A549 (cell line): ENCODE measurements at regions not wholly inside any gene's neighbourhood (a gene's known extent, or its start where the extent isn't known, plus 50 kb on each side); places are given as distances from the start of the nearest gene placed in this dataset.

ENCODE experiments used
- ATAC-seq, 2 experiments: fragments of 200-7000 bp in 1 of 2; fragments of >200 bp in 1 of 2; cut with Nextera tagmentation in 1 of 2; cut with Tn5 transposase in 1 of 2; 3 replicates each; pipeline versions ENCODE4 v1.8.0 to v1.9.1; 2018 to 2020; ENCODE audit warnings: mild to moderate bottlenecking in 1 of 2, moderate library complexity in 1 of 2
- CTCF ChIA-PET: fragments of 300-600 bp; sonication (Branson Sonifier 250); formaldehyde crosslinking; extraction: SDS; loops from one replicate; lab custom pipeline; 2021; ENCODE audit warnings: antibody characterized with exemption, inconsistent platforms; lab: Yijun Ruan, JAX
- POLR2A ChIA-PET: fragments of 350-600 bp; formaldehyde crosslinking; extraction: SDS; loops from one replicate; lab custom pipeline; 2021; ENCODE audit warnings: antibody characterized with exemption, inconsistent platforms; lab: Yijun Ruan, JAX
- DNase-seq, 2 experiments: peaks; one replicate each; pipeline versions ENCODE4 v3.0.0 to v3.0.0-alpha.2; 2011 to 2016; ENCODE audit warnings: low read depth in 1 of 2, low spot score in 1 of 2
- FAIRE-seq: peaks from 2 replicates; lab custom pipeline; 2011; peaks lifted over from hg19 to GRCh38; lab: Jason Lieb, UNC
- H3K27ac ChIP-seq, 2 experiments: fragments of >200 bp; sonication (Bioruptor Twin); formaldehyde crosslinking; 3 replicates each; pipeline ENCODE4 v1.5.1; 2016 to 2017
- H3K4me1 ChIP-seq: fragments of >200 bp; sonication (Bioruptor Twin); formaldehyde crosslinking; 3 replicates; pipeline ENCODE4 v1.6.1; 2016
- H3K4me2 ChIP-seq: fragments of >200 bp; sonication (Bioruptor Twin); formaldehyde crosslinking; 3 replicates; pipeline ENCODE4 v1.6.1; 2016
- H3K4me3 ChIP-seq: fragments of >200 bp; sonication (Bioruptor Twin); formaldehyde crosslinking; 3 replicates; pipeline ENCODE4 v1.5.1; 2016
- H3K9me3 ChIP-seq: fragments of >200 bp; sonication (Bioruptor Twin); formaldehyde crosslinking; 3 replicates; pipeline ENCODE4 v1.6.1; 2016
- BHLHE40 ChIP-seq: IDR thresholded peaks from 2 replicates; pipeline ENCODE4 v1.6.1; 2012; ENCODE audit warnings: low read depth, low read length, inconsistent platforms
- CBX2 ChIP-seq: fragments of 200-600 bp; sonication (generic); IDR thresholded peaks from 2 replicates; pipeline ENCODE4 v1.6.1; 2016; ENCODE audit warnings: low read depth, mild to moderate bottlenecking, borderline replicate concordance
- CBX8 ChIP-seq: fragments of 200-600 bp; sonication (generic); IDR thresholded peaks from 2 replicates; pipeline ENCODE4 v1.6.1; 2016
- CHD4 ChIP-seq: fragments of 200-600 bp; sonication (generic); IDR thresholded peaks from 2 replicates; pipeline ENCODE4 v1.6.1; 2016; ENCODE audit warnings: antibody characterized with exemption, mild to moderate bottlenecking, borderline replicate concordance
- EHMT2 ChIP-seq: fragments of 200-600 bp; sonication (generic); IDR thresholded peaks from 2 replicates; pipeline ENCODE4 v1.6.1; 2016; ENCODE audit warnings: antibody characterized with exemption, low read depth, mild to moderate bottlenecking, moderate library complexity
- EP300 ChIP-seq, 2 experiments: fragments of >200 bp; sonication (Bioruptor Twin); formaldehyde crosslinking; IDR thresholded peaks; 2 replicates in 1 of 2; 3 replicates in 1 of 2; pipeline ENCODE4 v1.6.1; 2016 to 2017
- FOSB ChIP-seq: fragments of 250-450 bp; sonication (Bioruptor Pico); IDR thresholded peaks from 2 replicates; pipeline ENCODE4 v1.5.0; 2020; ENCODE audit warnings: mild to moderate bottlenecking, moderate library complexity
- FOXS1 ChIP-seq: fragments of 250-450 bp; sonication (Bioruptor Pico); IDR thresholded peaks from 2 replicates; pipeline ENCODE4 v1.5.0; 2020; ENCODE audit warnings: mild to moderate bottlenecking, moderate library complexity
- HOXA7 ChIP-seq: fragments of 250-450 bp; sonication (Bioruptor Pico); IDR thresholded peaks from 2 replicates; pipeline ENCODE4 v1.5.0; 2020; ENCODE audit warnings: mild to moderate bottlenecking, moderate library complexity
- HOXB13 ChIP-seq: fragments of 250-450 bp; sonication (Bioruptor Pico); IDR thresholded peaks from 2 replicates; pipeline ENCODE4 v1.5.0; 2020; ENCODE audit warnings: low read depth, mild to moderate bottlenecking, moderate library complexity
- HOXB5 ChIP-seq: fragments of 250-450 bp; sonication (Bioruptor Pico); IDR thresholded peaks from 2 replicates; pipeline ENCODE4 v1.5.0; 2020; ENCODE audit warnings: mild to moderate bottlenecking, moderate library complexity
- JUNB ChIP-seq: fragments of >200 bp; sonication (Bioruptor Twin); formaldehyde crosslinking; IDR thresholded peaks from 2 replicates; pipeline ENCODE4 v1.6.1; 2016
- KDM5A ChIP-seq: fragments of 200-600 bp; sonication (generic); IDR thresholded peaks from 2 replicates; pipeline ENCODE4 v1.6.1; 2016; ENCODE audit warnings: antibody characterized with exemption, mild to moderate bottlenecking
- NPAS2 ChIP-seq: fragments of 250-450 bp; sonication (Bioruptor Pico); IDR thresholded peaks from 2 replicates; pipeline ENCODE4 v1.8.0; 2022; ENCODE audit warnings: mild to moderate bottlenecking, moderate library complexity, borderline replicate concordance
- PHF8 ChIP-seq: fragments of 200-600 bp; sonication (generic); IDR thresholded peaks from 2 replicates; pipeline ENCODE4 v1.6.1; 2016; ENCODE audit warnings: low read depth, mild to moderate bottlenecking, antibody characterized with exemption, moderate library complexity, borderline replicate concordance
- POLR2A ChIP-seq: IDR thresholded peaks from 2 replicates; pipeline ENCODE4 v1.6.1; 2012; ENCODE audit warnings: mild to moderate bottlenecking, low read length
- RARB ChIP-seq: fragments of 250-450 bp; sonication (Bioruptor Pico); IDR thresholded peaks from 2 replicates; pipeline ENCODE4 v1.8.0; 2021; ENCODE audit warnings: mild to moderate bottlenecking, moderate library complexity
- SMC3 ChIP-seq: fragments of >200 bp; sonication (Bioruptor Twin); formaldehyde crosslinking; IDR thresholded peaks from 3 replicates; pipeline ENCODE4 v1.6.1; 2018; ENCODE audit warnings: inconsistent platforms
- TP53 ChIP-seq: fragments of 250-450 bp; sonication (Bioruptor Pico); IDR thresholded peaks from 2 replicates; pipeline ENCODE4 v1.5.0; 2021; ENCODE audit warnings: mild to moderate bottlenecking, moderate library complexity
- ZC3H11A ChIP-seq: fragments of 450-650 bp; IDR thresholded peaks from 2 replicates; pipeline ENCODE4 v1.6.1; 2014; ENCODE audit warnings: antibody characterized with exemption, mild to moderate bottlenecking
- ZNF302 ChIP-seq: fragments of 250-450 bp; sonication (Bioruptor Pico); IDR thresholded peaks from 2 replicates; pipeline ENCODE4 v1.9.0; 2021; ENCODE audit warnings: inconsistent platforms, mild to moderate bottlenecking, moderate library complexity
- ZSCAN20 ChIP-seq: fragments of 250-450 bp; sonication (Bioruptor Pico); IDR thresholded peaks from 2 replicates; pipeline ENCODE4 v1.8.0; 2022; ENCODE audit warnings: mild to moderate bottlenecking, moderate library complexity
- WGBS: methylation state at CpG from one replicate; pipeline ENCODE4 v1.1.6; 2017; ENCODE audit errors: missing lambda C conversion rate; 5-methylcytosine and 5-hydroxymethylcytosine counted together
- TF ChIP-seq, protein P1 (sequence below): IDR thresholded peaks from 2 replicates; pipeline ENCODE4 v1.6.1; 2012
- TF ChIP-seq, protein P2 (sequence below): fragments of >200 bp; sonication (Bioruptor Twin); formaldehyde crosslinking; IDR thresholded peaks from 3 replicates; pipeline ENCODE4 v1.6.1; 2016
- TF ChIP-seq, protein P3 (sequence below): IDR thresholded peaks from 2 replicates; pipeline ENCODE4 v1.6.1; 2012
- TF ChIP-seq, protein P4 (sequence below): IDR thresholded peaks from 2 replicates; pipeline ENCODE4 v1.6.1; 2012; ENCODE audit warnings: low read depth, borderline replicate concordance
- TF ChIP-seq, protein P5 (sequence below): fragments of 150-350 bp; IDR thresholded peaks from 2 replicates; pipeline ENCODE4 v1.6.1; 2014; ENCODE audit warnings: low read depth, mild to moderate bottlenecking, low read length

DNA sequence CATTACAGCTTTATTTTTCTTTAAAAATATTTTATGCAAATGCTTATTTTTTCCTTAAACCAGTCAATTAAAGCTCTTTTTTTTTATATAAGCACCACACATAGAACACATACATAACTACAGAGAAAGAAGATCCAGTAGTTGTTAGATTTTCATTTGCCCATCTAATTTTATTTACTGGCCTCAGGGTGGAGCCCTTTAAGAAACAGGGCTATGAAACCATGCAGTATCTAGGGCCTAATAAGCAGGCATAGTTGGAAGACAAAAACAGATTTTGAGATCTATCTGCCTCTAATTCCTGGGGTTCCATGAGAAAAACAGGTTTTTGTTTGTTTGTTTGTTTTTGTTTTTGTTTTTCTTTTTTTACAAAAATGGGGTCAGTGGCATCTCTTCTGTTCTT is 120.6 kb downstream of the BCHE start:
- Histone ChIP-seq H3K4me2 (no peak overlapping the region), H3K4me3 (no peak overlapping the region), H3K9me3 (no peaks in the 10 kb centered on the region), H3K27ac (no peak overlapping the region), H3K4me1 (no peaks in the 10 kb centered on the region)
- FAIRE-seq = no peak
- ATAC-seq = no peak
- CTCF ChIA-PET = interaction anchor here (1.1 kb wide), 1 partner anchor 139 kb away, joined by 4 read pairs; no protein-coding TSS in a partner anchor
- POLR2A ChIA-PET = no interaction called here
- DNase-seq = no peak
- no peak for TF ChIP-seq HOXA7 (CRISPR knock-in tag)
- no peak for TF ChIP-seq PHF8

DNA sequence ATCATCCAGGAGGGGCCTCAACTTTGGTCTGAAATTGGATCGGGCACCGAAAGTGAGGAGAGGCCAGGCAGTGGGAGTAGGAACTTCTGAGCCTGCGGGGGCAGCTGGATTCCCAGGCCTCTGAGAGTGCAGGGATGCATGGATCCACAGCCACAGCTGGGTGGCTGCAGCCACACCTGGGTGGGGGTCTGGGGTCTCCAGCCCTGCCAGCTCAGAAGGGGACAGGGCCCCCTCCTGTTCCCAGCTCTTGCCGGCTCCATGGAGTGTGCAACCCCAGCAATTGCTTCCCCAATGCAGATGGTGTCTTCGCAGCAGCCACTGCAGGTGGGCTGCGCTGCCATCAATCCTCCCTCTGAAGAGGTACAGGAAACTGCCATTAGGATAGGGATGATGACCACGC is 123.7 kb downstream of the BCHE start:
- H3K4me3 ChIP-seq = no peak overlapping the region
- ATAC-seq (no peak), FAIRE-seq (no peak), DNase-seq (no peak)
- CTCF ChIA-PET = interaction anchor here (0.6 to 1.3 kb wide), 2 partner anchors 10 to 1441 kb away, joined by 3 to 4 read pairs; no protein-coding TSS in a partner anchor
- H3K27ac ChIP-seq = no peak overlapping the region
- WGBS = 77% methylated on average over 5 of the region's 7 CpGs
- POLR2A ChIA-PET = no interaction called here
- TF ChIP-seq FOXS1 (CRISPR knock-in tag) (no peak), POLR2A (no peak), EHMT2 (no peak), CHD4 (no peak), ZNF302 (CRISPR knock-in tag) (no peak), EP300 (IDR thresholded peaks at IDR 0.05) (no peak), FOSB (CRISPR knock-in tag) (no peak), SMC3 (no peak), RARB (CRISPR knock-in tag) (no peak), HOXB5 (CRISPR knock-in tag) (no peak), ZSCAN20 (CRISPR knock-in tag) (no peak), ZC3H11A (no peak), CBX8 (no peak), KDM5A (no peak)
- TF ChIP-seq, protein P1, sequence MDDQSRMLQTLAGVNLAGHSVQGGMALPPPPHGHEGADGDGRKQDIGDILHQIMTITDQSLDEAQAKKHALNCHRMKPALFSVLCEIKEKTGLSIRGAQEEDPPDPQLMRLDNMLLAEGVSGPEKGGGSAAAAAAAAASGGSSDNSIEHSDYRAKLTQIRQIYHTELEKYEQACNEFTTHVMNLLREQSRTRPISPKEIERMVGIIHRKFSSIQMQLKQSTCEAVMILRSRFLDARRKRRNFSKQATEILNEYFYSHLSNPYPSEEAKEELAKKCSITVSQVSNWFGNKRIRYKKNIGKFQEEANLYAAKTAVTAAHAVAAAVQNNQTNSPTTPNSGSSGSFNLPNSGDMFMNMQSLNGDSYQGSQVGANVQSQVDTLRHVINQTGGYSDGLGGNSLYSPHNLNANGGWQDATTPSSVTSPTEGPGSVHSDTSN = no peak
- TF ChIP-seq, protein P2, sequence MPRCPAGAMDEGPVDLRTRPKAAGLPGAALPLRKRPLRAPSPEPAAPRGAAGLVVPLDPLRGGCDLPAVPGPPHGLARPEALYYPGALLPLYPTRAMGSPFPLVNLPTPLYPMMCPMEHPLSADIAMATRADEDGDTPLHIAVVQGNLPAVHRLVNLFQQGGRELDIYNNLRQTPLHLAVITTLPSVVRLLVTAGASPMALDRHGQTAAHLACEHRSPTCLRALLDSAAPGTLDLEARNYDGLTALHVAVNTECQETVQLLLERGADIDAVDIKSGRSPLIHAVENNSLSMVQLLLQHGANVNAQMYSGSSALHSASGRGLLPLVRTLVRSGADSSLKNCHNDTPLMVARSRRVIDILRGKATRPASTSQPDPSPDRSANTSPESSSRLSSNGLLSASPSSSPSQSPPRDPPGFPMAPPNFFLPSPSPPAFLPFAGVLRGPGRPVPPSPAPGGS = no peak
- TF ChIP-seq, protein P3, sequence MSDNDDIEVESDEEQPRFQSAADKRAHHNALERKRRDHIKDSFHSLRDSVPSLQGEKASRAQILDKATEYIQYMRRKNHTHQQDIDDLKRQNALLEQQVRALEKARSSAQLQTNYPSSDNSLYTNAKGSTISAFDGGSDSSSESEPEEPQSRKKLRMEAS = no peak
- TF ChIP-seq, protein P4, sequence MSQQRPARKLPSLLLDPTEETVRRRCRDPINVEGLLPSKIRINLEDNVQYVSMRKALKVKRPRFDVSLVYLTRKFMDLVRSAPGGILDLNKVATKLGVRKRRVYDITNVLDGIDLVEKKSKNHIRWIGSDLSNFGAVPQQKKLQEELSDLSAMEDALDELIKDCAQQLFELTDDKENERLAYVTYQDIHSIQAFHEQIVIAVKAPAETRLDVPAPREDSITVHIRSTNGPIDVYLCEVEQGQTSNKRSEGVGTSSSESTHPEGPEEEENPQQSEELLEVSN = no peak
- no peak overlapping the region for H3K4me2 ChIP-seq
- no peaks in the 10 kb centered on the region for H3K4me1 ChIP-seq
- no peaks in the 10 kb centered on the region for H3K9me3 ChIP-seq

DNA sequence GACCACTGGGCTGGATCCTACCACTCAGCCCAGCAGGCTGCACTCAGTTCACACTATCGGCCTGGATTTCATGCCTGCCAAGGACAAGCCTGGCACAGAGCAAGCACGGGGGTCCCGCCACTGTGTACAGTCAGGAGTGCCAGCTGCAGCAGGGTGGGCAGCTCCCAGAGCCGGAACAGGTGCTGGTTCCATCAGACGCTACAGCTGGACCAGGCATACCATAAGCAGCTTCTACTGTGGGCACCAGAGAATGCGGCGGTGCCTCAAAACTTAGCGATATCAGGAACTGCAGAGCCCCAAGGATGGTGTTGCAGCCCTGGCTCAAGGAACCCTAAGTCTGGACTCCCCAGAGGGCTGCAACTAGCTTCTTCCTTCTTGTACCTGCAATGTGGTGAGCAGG is 124.8 kb downstream of the BCHE start:
- Histone ChIP-seq H3K4me2 (no peak overlapping the region), H3K4me1 (no peaks in the 10 kb centered on the region), H3K9me3 (no peaks in the 10 kb centered on the region), H3K27ac (no peak overlapping the region), H3K4me3 (no peak overlapping the region)
- DNase-seq (no peak), FAIRE-seq (no peak), ATAC-seq (no peak)
- TF ChIP-seq EP300 (IDR thresholded peaks at IDR 0.05) = no peak
- no peak for TF ChIP-seq NPAS2 (CRISPR knock-in tag)
- TF ChIP-seq BHLHE40 = no peak
- TF ChIP-seq TP53 (CRISPR knock-in tag) = no peak
- TF ChIP-seq, protein P5, sequence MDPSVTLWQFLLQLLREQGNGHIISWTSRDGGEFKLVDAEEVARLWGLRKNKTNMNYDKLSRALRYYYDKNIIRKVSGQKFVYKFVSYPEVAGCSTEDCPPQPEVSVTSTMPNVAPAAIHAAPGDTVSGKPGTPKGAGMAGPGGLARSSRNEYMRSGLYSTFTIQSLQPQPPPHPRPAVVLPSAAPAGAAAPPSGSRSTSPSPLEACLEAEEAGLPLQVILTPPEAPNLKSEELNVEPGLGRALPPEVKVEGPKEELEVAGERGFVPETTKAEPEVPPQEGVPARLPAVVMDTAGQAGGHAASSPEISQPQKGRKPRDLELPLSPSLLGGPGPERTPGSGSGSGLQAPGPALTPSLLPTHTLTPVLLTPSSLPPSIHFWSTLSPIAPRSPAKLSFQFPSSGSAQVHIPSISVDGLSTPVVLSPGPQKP = no peak
- no peak for TF ChIP-seq FOXS1 (CRISPR knock-in tag)
- no peak for TF ChIP-seq CBX2
- TF ChIP-seq HOXB5 (CRISPR knock-in tag) = no peak
- TF ChIP-seq JUNB = no peak
- TF ChIP-seq ZSCAN20 (CRISPR knock-in tag) = no peak
- no peak for TF ChIP-seq RARB (CRISPR knock-in tag)
- no peak for TF ChIP-seq HOXB13
- ChIA-PET CTCF (interaction anchor here (1.3 kb wide), 1 partner anchor 9 kb away, joined by 4 read pairs; no protein-coding TSS in a partner anchor), POLR2A (no interaction called here)
- 74% methylated on average over 8 of the region's 8 CpGs for WGBS
